ENCODE measurements at regions not wholly inside any gene's neighbourhood (a gene's known extent, or its start where the extent isn't known, plus 50 kb on each side); places are given as distances from the start of the nearest gene placed in this dataset.

- no peak for DNase-seq (ENCODE audit: low spot score)
These were observed 753.7 kb upstream of the SORCS1 start for GRCh38 chr10:107918171-107918570.

- DNase-seq (ENCODE audit: low spot score), result no peak
These were observed 750.7 kb upstream of the SORCS1 start for GRCh38 chr10:107915215-107915610.

- no peak for DNase-seq (ENCODE audit: low spot score)
These were observed 750.1 kb upstream of the SORCS1 start for GRCh38 chr10:107914450-107915214.

DNA sequence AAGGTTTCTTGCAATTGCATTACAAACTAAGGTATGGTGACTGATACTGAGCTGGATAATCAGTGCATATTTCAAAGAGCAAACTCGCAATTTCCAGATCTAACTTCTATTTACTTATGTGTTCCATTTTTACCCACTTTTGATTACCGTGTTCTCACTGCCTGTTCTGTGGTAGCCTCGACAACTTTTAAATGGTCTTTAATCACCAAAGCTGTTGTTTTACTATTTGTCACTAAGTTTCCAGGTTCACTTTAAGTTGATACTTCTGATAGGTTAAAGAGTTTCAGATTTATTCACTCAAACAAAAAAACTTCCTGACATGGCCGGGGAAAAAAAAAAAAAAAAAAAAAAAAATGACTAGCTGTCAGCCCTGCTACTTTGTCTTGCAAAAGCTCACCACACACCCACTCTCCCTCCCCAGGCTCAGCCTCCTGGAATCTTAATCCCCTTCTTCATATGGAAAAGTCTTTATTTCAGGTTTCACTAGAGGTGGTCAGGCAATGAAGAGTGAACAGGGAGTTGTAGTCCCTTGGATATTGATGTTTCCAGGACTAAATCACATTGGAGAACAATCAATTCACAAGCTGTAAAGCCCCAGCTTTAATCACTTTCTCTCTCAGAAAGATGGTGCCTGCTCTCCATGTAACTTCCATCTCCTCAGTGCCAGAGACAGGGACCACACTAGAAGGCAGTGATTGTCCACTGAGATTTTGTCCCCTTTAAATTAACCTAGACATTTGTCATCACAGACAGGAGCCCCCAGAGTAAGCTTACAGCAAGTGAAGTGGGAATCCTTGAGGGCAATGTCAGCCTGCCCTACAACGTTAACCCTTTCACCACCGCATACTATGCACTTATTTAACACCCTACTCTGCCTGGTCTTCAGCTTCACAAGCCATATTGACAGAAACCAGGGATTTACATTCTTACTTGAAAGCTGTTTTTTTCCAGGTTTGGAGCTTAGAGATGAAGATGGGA is 749.1 kb upstream of the SORCS1 start:
- no peak for DNase-seq (ENCODE audit: low spot score)

GRCh38 chr10:107901076-107901475 is 736.6 kb upstream of the SORCS1 start:
- DNase-seq (ENCODE audit: low spot score), result no peak

DNA sequence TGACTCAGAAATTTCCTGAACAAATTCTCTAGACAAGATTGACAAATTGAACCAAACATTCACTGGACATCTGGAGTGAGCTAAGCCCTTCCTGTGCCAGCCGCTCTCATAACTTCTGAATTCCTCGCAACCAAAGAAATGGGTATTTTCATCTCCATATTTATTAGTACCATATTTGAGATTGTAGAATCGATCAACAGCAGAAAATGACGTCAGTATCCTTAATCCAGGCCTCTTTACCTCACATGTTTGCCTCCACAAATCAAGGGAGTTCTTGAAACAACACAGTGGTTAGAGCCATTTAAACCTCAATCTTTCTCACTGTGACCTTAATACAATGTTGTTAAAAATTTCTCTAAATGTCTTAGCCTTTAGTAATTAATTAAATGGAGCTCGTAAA is 735.6 kb upstream of the SORCS1 start:
- DNase-seq (ENCODE audit: low spot score), result no peak

DNA sequence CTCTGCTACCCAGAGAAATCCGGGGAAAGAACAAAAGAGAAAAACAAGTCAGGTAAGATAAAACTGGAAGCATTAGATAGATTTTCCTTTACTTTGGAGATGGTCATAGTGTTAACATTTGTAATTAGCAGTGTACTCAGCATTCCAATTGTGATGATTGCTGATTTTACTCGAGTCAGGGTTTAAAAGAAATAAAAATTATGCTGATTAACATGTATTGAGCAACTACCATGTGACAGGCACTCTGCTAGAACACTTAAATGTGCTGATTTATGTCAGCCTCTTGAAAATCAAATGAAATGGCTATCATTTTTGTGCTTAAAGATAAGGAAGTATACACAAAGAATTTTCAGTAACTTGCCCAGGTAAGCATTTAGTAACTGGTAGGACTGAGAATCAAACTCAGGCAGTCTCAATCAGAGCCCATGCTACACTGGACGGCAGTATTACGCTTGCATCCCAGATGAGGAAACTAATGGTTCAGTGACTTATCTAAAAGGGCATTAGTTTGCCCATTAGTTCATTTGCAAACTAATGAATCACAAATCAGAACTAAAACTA is 735.1 kb upstream of the SORCS1 start:
- DNase-seq (ENCODE audit: low spot score), result no peak

DNA sequence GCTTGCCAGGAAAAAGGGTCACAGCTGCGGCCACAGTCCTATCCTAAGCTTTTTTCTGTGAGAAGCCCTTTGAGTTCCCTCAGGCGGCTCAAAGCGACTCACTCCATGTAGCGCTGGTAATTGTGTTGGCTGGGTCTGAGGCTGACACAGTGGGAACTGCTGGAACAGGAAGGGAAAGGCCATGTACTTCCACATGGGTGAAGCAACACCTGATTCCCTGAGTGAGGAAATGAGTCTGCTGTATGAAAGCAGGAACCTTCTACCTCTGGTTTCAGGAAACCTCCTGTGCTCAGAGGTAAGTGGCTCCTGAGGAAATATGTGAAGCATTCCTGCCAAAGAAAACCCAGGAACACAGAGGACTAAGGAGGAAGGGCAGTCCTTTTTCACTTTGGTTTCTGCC is 734.6 kb upstream of the SORCS1 start:
- DNase-seq (ENCODE audit: low spot score), result no peak

DNA sequence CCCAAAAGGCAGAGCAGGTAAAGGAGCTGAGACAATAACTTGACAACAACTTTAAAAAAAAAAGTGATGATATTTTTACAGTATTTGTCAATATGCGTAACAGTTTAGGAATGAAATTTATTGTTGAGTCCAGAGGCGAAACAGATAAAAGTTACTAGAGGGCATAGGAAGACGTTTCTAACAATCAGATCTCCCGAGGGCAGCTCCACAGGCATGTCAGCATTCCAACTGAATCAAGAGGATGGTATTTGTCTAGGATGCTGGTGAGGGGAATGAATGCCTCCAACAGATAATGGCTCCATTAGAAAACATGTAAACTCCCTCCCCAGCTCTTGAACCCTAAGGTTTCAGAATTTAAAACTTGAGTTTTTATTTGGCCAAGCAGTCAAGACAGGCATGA is 733.9 kb upstream of the SORCS1 start:
- DNase-seq (ENCODE audit: low spot score), result no peak

DNA sequence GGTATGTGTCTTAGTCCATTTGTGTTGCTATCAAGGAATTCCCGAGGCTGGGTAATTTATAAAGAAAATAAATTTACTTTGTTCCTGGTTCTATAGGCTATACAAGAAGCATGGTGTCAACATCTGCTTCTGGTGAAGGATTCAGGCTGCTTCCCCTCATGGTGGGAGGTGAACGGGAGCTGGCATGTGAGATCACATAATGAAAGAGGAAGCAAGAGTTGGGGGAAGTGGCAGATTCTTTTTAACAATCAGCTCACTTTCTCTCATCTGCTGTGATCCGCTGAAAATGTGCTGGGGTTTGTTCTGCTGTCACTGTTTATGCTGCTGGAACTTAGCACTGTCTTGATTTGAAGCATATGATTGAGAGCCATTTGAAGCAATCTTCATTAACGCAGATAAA is 730.0 kb upstream of the SORCS1 start:
- DNase-seq (ENCODE audit: low spot score), result no peak

GRCh38 chr10:107889105-107889504 is 724.6 kb upstream of the SORCS1 start:
- no peak for DNase-seq (ENCODE audit: low spot score)

GRCh38 chr10:107880185-107880584 is 715.7 kb upstream of the SORCS1 start:
- no peak for DNase-seq (ENCODE audit: low spot score)

GRCh38 chr10:107873007-107873406 is 708.5 kb upstream of the SORCS1 start:
- no peak for DNase-seq (ENCODE audit: low spot score)

- DNase-seq (ENCODE audit: low spot score), result no peak
These were observed 701.2 kb upstream of the SORCS1 start for GRCh38 chr10:107865691-107866090.

GRCh38 chr10:107859065-107859464 is 694.6 kb upstream of the SORCS1 start:
- no peak for DNase-seq (ENCODE audit: low spot score)

- DNase-seq (ENCODE audit: low spot score), result no peak
These were observed 691.5 kb upstream of the SORCS1 start for GRCh38 chr10:107856047-107856315.

DNA sequence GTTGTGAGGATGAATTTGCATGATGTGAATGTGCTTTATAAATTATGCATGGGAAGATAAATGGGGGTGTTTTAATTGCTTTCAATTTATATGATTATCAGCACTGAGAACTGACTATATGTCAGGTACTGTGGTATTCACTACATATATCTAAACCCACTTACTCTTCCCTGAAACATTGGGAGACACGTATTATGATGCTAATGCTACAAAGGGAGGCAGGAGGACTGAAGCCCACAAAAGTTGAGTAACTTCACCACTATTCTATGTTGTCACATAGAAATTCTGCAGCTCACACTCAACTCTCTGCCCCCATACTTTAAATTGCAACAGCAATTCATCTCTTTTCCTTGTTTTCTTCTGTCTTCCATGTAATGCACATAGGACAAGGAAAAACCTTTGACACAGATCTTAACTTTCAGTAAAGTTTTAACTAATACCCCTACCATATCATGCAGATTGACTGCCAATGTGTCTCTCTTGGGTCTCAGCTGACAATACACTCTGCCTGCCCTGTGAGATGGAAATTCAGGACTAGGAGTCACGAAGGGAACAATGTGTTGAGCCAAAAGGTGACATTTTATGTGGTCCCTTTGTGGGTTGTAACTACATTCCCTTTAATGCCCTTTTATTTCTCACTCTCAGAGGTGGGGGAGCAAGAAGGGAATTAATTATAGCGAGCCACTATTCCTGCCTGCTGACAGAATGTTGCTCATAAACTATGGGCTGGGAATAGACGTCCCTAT is 691.0 kb upstream of the SORCS1 start:
- DNase-seq (ENCODE audit: low spot score), result no peak

DNA sequence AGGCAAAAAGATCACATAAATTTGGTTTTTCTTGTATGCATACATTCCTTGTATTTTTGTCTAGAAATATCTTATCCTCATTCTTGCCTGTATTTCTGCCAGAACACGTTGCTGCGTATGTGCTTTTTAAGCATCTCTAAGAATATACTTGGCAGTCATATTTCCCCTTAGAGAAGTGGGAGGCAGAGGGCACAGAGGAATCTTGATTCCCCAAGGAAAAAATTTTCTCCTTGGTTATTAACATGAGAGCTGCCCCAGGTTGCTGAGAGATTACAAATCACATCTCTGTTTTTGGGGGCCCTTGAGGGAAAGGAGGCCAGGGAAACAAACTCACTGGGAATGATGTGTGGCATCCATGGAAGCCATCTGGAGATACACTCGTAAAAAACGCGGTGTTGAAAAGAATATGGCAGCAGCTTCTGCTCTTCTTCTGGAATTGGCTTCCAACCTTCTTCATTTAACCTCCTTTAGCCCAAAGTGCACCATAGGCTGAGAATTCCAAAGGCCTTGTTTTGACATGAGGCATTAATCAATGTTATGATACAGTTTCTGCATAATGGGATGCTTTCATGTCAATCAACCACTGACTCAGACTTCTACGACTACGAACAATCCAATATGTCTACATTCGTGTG is 684.3 kb upstream of the SORCS1 start:
- no peak for DNase-seq (ENCODE audit: low spot score)

DNA sequence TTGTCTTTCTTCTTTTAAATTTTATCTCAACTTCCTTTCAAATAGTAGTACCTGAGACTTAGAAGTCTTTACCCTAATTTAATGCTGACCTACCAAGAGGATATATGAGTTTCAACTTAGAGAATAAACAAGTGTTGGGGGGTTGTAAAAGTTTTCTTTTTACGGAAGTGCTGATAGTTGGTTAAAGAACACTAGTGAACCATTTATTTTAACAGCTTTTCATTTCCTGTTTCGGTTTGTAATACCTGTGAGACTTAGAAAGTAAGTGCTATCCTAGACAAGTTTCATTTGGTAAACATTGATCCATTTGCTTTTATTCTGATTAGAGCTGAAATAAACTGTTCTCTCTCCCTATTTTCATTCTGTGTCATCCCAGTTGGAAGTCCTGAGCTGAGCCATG is 683.1 kb upstream of the SORCS1 start:
- DNase-seq (ENCODE audit: low spot score), result no peak

- DNase-seq (ENCODE audit: low spot score), result no peak
These were observed 670.2 kb upstream of the SORCS1 start for GRCh38 chr10:107834706-107835105.

DNA sequence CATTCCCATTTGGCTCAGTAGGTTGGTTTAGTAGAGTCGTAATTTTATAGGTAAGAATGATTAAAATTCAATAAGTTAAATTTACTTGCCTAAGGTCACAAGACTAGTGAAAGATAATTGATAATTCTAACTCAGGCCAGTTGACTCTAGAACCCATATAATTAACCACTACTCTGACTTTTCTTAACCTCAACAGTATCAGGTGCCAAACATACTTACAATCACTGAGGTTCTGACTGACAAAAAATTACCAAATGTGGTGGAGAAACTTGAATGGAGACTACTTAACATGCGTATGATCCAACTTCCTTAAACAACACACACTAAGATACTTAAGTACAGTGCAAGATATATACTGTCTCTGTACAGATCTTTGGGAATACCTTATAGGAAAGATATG is 667.3 kb upstream of the SORCS1 start:
- no peak for DNase-seq (ENCODE audit: low spot score)

DNA sequence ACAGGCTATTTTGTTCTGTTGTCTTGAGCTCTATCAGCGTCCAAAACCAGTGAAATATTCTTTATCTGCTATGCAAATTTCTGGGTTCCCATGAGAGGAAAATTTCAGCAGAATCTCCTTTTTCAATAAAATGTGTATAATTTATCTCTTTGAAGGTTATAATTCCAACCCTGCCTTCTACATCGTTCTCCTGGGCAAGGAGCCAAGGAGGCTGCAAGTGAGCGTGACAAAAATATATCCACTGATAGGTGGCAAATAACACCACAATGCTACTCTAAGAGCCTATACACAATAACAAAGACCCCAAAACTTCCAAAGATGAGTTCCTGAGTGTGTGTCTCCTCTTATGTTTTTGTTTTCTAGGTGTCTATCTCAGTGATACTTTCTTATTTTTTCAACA is 664.7 kb upstream of the SORCS1 start:
- no peak for DNase-seq (ENCODE audit: low spot score)
